Prostate gland (tissue), 2 donors: ENCODE measurements at regions not wholly inside any gene's neighbourhood (a gene's known extent, or its start where the extent isn't known, plus 50 kb on each side); places are given as distances from the start of the nearest gene placed in this dataset.

ENCODE experiments used
- DNase-seq: peaks from one replicate; pipeline ENCODE4 v3.0.0-alpha.2; 2019; ENCODE audit warnings: low spot score
- H3K27ac ChIP-seq, 2 donors: fragments of 200-600 bp; sonication (generic); 2 replicates each; pipeline ENCODE4 v1.5.1; 2017 to 2019
- H3K27me3 ChIP-seq: fragments of 200-600 bp; sonication (generic); replicated peaks from 2 replicates; pipeline ENCODE4 v1.5.1; 2019; ENCODE audit not compliant: insufficient read depth
- H3K36me3 ChIP-seq, 2 donors: fragments of 200-600 bp; sonication (generic); 1 replicate in 1 of 2; 2 replicates in 1 of 2; pipeline versions ENCODE4 v1.5.1 to v1.8.1; 2017 to 2019
- H3K4me1 ChIP-seq: fragments of 200-600 bp; sonication (generic); replicated peaks from 2 replicates; pipeline ENCODE4 v1.5.1; 2019
- H3K4me3 ChIP-seq, 2 donors: fragments of 200-600 bp; sonication (generic); 2 replicates each; pipeline ENCODE4 v1.5.1; 2017 to 2019
- H3K9me3 ChIP-seq: fragments of 200-600 bp; sonication (generic); 2 replicates; pipeline ENCODE4 v1.5.1; 2017
- POLR2A ChIP-seq: fragments of 450-650 bp; IDR thresholded peaks from one replicate; pipeline ENCODE4 v1.6.1; 2016; ENCODE audit warnings: antibody characterized with exemption, mild to moderate bottlenecking
- POLR2AphosphoS5 ChIP-seq: sonication (generic); formaldehyde crosslinking; IDR thresholded peaks from one replicate; pipeline ENCODE4 v1.6.1; 2017; ENCODE audit warnings: antibody characterized with exemption
- WGBS: methylation state at CpG from one replicate; pipeline ENCODE4 v1.1.5; 2018; 5-methylcytosine and 5-hydroxymethylcytosine counted together
- intact Hi-C: fragments of 100-400 bp; cut with DNase I; formaldehyde crosslinking; loops from one replicate; pipeline ENCODE4 v1.14.2; 2022
- TF ChIP-seq, protein P1 (sequence below), 4 experiments: fragments of 200-600 bp in 2 of 4; fragments of 450-650 bp in 2 of 4; sonication (generic) in 2 of 4; IDR thresholded peaks; 1 replicate in 3 of 4; 2 replicates in 1 of 4; pipeline ENCODE4 v1.5.1; 2016 to 2019; ENCODE audit warnings: antibody characterized with exemption in 4 of 4, mild to moderate bottlenecking in 2 of 4, moderate library complexity in 2 of 4

DNA sequence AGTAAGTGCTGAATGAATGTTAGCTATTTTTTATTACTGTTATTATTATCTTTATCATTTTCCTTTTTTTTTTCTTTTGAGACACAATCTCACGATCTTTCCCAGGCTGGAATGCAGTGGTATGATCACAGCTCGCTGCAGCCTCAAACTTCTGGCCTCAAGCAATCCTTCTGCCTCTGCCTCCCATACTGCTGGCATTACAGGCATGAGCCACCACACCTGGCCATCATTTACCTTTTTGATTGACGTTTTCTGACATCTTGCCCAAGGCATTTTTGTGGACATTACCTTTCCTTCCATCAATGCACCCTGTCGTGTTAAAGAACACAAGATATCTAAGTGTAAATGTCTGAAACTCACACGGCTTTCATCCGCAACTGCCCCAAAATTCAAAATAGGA, 138.2 kb downstream of the GAS1 start:
- no peaks in the 10 kb centered on the region for H3K36me3 ChIP-seq
- no peaks in the 10 kb centered on the region for H3K4me1 ChIP-seq
- TF ChIP-seq, protein P1, sequence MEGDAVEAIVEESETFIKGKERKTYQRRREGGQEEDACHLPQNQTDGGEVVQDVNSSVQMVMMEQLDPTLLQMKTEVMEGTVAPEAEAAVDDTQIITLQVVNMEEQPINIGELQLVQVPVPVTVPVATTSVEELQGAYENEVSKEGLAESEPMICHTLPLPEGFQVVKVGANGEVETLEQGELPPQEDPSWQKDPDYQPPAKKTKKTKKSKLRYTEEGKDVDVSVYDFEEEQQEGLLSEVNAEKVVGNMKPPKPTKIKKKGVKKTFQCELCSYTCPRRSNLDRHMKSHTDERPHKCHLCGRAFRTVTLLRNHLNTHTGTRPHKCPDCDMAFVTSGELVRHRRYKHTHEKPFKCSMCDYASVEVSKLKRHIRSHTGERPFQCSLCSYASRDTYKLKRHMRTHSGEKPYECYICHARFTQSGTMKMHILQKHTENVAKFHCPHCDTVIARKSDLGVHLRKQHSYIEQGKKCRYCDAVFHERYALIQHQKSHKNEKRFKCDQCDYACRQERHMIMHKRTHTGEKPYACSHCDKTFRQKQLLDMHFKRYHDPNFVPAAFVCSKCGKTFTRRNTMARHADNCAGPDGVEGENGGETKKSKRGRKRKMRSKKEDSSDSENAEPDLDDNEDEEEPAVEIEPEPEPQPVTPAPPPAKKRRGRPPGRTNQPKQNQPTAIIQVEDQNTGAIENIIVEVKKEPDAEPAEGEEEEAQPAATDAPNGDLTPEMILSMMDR (IDR thresholded peaks at IDR 0.05) = no peak
- TF ChIP-seq POLR2AphosphoS5 (no peak), POLR2A (no peak)
- WGBS = 95% methylated on average over 6 of the region's 6 CpGs
- H3K27me3 ChIP-seq = no peaks in the 10 kb centered on the region
- H3K27ac ChIP-seq = no peak overlapping the region
- no peak for DNase-seq
- intact Hi-C loops = no loop called here
- H3K9me3 ChIP-seq = no peaks in the 10 kb centered on the region
- no peak overlapping the region for H3K4me3 ChIP-seq

DNA sequence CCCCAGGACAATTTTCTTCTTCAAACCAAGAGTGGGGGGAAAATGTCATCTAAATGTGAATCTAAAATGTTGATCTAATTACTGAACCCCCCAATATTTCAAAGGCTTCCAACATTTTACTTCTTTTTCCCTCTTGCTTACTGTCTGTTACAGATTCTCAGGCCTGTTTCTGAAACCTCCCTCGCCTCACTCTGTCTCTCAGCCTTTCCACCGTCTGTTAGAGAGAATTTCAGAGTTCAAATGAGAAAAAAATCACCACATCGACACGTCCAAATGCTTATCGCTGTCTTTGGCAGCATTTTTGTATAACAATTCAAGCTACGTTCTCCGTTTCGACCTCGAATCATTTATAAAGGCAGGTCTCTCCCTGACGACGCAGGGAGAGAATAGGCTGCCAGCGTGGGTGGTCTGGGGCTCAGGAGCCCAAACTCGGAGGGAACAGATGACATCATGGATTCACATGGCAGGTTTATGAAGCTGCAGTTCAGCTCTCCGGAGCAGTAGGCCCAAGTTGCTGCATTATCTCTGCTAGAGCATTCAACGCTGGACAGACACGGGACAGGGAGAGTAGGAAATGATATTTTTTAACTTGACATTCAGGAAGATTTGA, 139.8 kb downstream of the GAS1 start:
- TF ChIP-seq POLR2A (no peak), POLR2AphosphoS5 (no peak)
- TF ChIP-seq, protein P1 (IDR thresholded peaks at IDR 0.05) = no peak
- Histone ChIP-seq H3K36me3 (no peaks in the 10 kb centered on the region), H3K27me3 (no peaks in the 10 kb centered on the region), H3K9me3 (no peaks in the 10 kb centered on the region), H3K27ac (no peak overlapping the region), H3K4me1 (no peaks in the 10 kb centered on the region), H3K4me3 (no peak overlapping the region)
- WGBS = 36% methylated on average over 16 of the region's 16 CpGs
- DNase-seq = no peak
- intact Hi-C loops = no loop called here

DNA sequence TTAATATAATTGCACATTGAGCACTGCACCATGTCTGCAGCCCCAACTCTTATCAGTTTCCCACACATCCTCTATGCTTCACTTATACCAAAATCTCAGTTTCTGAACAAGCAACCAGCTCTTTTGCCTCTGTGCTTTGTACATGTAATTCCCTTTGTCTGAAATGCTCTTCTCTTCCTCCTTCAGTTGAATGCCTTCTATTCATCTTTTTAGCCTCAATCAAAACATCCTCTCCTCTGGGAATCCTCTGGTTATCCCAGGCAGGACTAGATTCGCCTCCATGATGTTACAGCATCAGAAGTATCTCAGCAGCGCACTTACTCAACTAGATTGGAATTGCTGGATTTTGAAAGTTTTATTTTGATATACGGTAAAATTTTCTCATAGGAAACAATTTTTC, 143.3 kb downstream of the GAS1 start:
- TF ChIP-seq POLR2AphosphoS5 (no peak), POLR2A (no peak)
- TF ChIP-seq, protein P1 (IDR thresholded peaks at IDR 0.05) = no peak
- Histone ChIP-seq H3K4me1 (no peaks in the 10 kb centered on the region), H3K9me3 (no peaks in the 10 kb centered on the region), H3K36me3 (no peaks in the 10 kb centered on the region), H3K27me3 (no peaks in the 10 kb centered on the region), H3K4me3 (no peak overlapping the region), H3K27ac (no peak overlapping the region)
- DNase-seq = no peak
- WGBS = 90% methylated on average over 3 of the region's 3 CpGs
- intact Hi-C loops = no loop called here

DNA sequence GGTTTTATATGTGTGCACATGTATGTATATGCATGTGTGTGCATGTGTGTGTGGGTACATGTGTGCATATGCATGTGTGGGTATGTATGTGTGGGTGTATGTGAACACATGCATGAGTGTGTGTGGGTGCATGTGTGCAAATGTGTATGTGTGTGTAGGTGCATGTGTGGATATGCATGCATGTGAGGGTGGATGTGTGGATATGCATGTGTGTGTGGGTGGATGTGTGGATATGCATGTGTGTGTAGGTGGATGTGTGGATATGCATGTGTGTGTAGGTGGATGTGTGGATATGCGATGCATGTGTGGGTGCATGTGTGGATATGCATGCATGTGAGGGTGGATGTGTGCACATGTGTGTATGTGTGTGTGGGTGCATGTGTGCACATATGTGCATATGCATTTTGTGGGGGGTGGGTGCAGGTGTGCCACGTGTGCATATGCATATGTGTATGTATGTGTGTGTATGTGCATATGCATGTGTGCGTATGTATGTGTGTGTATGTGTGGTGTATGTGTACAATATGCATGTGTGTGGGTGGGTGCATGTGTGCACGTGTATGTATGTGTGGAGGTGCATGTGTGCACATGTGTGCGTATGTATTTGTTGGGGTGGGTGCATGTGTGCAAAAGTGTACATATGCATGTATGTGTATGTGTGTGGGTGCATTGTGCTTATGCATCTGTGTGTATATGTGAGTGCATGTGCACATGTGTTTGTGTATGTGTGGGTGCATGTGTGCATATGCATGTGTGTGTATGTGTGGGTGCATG, 144.2 kb downstream of the GAS1 start:
- no peak for DNase-seq
- Histone ChIP-seq H3K27ac (no peak overlapping the region), H3K36me3 (no peaks in the 10 kb centered on the region), H3K4me3 (no peak overlapping the region), H3K9me3 (no peaks in the 10 kb centered on the region), H3K4me1 (no peaks in the 10 kb centered on the region), H3K27me3 (no peaks in the 10 kb centered on the region)
- no peak for TF ChIP-seq POLR2AphosphoS5
- TF ChIP-seq POLR2A = no peak
- TF ChIP-seq, protein P1 (IDR thresholded peaks at IDR 0.05) = no peak
- 92% methylated on average over 5 of the region's 5 CpGs for WGBS
- intact Hi-C loops = no loop called here

DNA sequence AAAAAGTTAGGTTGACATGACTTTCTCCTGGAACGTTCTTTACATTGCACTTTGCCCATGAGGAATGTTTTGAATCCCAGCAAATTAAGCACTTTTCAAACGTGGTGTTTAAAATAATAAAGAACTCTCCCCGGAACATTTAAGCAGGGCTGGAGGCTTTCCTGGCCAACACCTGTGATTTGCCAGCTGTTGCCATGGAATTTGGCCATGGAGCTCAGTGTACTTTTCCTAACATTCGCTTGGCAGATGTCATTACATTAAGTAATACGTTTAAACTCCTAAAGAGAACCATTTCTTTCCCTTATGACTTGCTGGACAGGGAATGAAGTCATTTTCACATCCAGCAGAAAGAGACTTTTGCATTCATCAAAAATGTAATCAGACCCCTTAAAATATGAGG, 146.1 kb downstream of the GAS1 start:
- no peak for DNase-seq
- no peak overlapping the region for H3K27ac ChIP-seq
- intact Hi-C loops = no loop called here

More for the DNA sequence above, 146.1 kb downstream of the GAS1 start:
- Histone ChIP-seq H3K9me3 (no peaks in the 10 kb centered on the region), H3K27me3 (no peaks in the 10 kb centered on the region), H3K4me3 (no peak overlapping the region), H3K36me3 (no peaks in the 10 kb centered on the region), H3K4me1 (no peaks in the 10 kb centered on the region)
- 21% methylated on average over 5 of the region's 5 CpGs for WGBS
- TF ChIP-seq, protein P1 (IDR thresholded peaks at IDR 0.05) = no peak
- no peak for TF ChIP-seq POLR2AphosphoS5
- TF ChIP-seq POLR2A = no peak
